NCI-H2196 treated with DMSO at 0.1 percent for 48 hours (cell line): ENCODE measurements at regions not wholly inside any gene's neighbourhood (a gene's known extent, or its start where the extent isn't known, plus 50 kb on each side); places are given as distances from the start of the nearest gene placed in this dataset.

ENCODE experiments used
- DNase-seq: peaks from one replicate; lab custom pipeline; 2025; ENCODE audit not compliant: unreplicated experiment; lab: John Stamatoyannopoulos, UW

DNA sequence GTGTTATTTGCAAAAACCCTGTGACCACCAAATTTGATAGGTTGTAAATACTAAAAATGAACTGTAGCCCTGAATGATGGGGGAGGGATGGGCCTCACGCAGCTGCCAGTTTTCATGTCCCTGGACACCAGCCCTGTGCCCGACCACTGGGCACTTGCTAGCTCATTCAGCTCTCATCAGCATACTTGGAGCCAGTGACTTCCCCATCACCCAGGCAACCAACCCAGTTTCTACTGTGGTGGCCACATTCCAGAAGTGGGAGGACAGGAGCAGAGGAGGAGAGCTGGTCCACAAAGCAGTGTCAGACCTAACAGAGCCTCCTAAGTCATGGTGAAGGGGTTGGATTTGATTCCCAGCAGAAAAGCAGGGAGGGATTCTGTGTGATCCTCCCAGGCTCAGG is 128.2 kb downstream of the CPEB2 start:
- DNase-seq: no peak

DNA sequence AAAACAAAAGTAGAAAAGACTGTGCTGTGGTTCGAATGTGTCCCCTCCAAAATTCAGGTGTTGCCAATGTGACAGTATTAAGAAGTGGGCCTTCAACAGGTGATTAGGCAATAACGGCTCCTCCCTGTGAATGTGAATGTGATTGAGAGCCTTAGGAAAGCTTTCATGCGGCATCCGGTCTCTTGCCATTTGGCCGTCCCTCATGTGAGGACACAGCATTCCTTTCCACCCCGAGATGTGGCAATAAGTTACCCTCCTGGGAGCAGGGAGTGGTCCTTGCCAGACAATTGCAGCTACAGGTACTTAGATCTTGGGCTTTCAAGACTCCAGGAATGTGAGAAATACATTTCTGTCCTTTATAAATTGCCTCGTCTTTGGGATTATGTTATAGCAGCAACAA is 129.3 kb downstream of the CPEB2 start:
- DNase-seq: no peak

DNA sequence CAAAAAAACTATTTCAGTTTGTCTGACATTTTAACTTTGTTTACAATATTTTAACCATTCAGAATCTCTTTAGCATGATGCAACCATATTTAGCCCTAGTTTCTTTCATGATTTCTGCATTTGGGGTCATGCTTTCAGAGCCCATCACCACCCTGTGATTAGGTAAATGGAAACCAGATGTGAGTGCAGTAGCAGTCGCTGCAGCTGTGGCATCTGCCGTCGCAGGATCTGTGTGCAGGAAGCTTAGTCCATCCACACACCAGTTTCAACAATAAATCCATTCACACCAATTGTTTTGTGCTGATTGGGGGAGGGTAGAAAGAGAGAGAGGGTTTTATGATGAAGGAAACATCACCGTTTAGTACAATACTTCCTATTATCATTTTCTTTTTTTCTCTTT is 130.5 kb downstream of the CPEB2 start:
- DNase-seq: no peak

DNA sequence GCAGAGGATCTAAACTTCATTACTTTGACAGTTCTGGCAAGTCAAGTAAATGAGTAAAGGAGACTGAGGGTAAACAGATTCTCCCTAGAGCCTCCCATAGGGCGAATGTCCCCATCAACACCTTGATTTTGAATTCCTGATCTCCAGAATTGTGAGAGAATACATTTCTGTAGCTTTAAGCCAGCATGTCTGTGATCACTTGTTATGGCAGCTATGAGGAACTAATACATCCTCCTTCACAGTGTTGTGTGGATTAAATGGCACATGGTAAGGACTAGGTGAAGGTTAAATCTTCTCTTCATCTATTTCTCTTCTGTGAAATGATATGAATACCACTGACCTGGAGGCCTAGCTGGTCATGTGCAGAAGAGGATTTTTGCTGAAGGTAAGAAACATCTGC is 137.3 kb downstream of the CPEB2 start:
- DNase-seq: no peak

GRCh38 chr4:15142201-15142600 is 139.9 kb downstream of the CPEB2 start:
- DNase-seq: no peak

DNA sequence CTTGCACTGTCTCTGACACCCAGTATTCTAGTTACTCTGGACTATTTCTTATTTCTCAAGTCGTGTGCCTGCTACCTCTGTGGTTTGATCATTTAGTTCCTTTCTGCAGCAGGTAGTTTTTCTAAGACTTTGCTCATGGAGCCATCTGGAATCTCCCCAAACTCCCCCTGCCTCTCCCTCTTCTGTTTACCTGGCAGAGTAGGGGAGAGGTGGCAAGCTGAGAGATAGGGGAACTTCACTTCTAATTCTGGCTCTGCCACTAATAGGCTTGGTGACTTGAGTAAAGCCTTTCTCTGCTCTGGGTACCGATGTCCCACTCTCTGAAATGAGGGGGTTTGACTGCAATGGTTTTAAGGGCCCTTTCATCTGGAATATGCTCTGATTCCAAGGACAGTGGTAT is 141.3 kb downstream of the CPEB2 start:
- DNase-seq: no peak

- no peak for DNase-seq
Observed at GRCh38 chr4:15144249-15144966, 142.1 kb downstream of the CPEB2 start.

DNA sequence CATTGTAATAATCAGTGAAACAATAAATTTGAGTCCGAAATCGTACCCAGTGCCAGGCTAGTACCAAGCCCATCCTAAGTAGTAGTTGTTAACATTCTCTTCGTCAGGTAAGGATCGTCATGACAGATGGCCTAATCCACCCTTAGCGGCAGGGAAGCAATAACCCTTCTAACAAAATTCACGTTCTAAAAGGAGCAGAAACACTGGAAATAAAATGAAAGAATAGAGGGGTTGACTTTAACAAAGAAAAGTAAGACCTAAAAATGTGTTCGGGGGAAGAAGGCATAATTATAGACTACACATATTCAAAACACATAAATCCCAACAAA is 142.7 kb downstream of the CPEB2 start:
- DNase-seq: no peak

DNA sequence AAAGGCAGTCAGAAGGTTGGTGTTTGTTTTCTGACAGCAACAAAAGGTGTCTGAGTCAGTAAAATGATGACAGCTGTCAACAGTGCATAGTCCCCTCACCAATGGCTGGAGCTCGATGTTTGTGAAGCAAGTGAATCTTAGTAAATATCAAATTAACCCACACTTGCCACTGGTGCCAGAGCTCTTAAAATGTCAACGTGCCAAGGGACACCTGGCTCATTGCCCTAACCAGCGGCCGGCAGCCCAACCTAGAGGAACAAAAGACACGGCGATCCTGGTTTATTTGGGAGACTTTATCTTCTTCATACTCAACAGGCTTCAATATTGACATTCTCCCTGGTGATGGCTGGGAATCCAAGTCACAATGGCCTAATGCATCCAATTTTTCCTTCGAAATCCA is 143.4 kb downstream of the CPEB2 start:
- no peak for DNase-seq

GRCh38 chr4:15147714-15148113 is 145.4 kb downstream of the CPEB2 start:
- no peak for DNase-seq

- no peak for DNase-seq
Observed at GRCh38 chr4:15148199-15148598, 145.9 kb downstream of the CPEB2 start.

- no peak for DNase-seq
Observed at GRCh38 chr4:15148691-15149090, 146.4 kb downstream of the CPEB2 start.

DNA sequence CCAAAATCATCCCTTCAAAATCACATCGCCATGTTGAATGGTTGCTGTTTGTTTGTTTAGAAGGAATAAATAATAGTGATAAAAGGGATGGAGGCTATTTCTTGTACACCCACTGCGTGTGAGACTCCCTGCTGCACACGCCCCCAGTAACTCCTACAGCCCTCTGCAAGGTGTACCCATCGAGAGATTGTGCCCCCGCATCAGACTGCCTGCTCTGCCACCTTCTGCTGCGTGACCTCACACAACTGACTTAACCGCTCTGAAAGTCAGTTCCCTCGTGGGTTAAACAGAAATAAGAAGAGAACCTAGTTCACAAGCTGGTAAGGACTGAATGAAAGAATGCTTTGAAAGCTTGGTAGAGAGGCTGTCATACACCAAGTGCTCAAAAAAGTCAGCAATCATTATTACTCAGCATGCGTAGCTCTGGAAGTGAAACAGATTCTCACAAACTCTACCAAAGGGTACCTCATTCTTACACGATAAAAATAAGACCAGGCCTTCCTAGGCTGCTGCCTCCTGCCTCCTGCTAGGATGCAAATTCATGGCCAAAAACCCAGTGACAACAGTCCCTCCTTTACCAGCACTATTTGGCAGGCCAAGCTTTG is 147.1 kb downstream of the CPEB2 start:
- DNase-seq: no peak

- DNase-seq: no peak
Observed at GRCh38 chr4:15149839-15150592, 147.7 kb downstream of the CPEB2 start.

DNA sequence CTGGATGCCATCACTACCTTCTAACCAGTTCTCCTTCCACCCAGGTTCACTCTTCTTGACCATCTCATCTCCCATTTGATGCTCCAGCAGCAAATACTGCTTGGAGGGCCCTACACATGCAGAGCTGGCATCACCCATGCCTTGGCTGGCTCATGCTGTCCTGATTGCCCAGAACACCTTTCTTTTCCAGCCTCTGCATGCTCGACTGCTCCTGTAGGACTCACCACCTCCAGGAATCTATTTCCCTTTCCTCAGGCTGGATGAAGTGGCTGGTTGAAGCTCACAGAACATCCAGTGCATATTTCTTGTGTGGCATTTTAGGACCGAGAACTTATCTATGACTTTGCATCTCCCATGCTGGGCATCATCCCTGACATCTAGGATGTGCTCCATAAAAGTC is 148.3 kb downstream of the CPEB2 start:
- no peak for DNase-seq

GRCh38 chr4:15151033-15151432 is 148.8 kb downstream of the CPEB2 start:
- DNase-seq: no peak

DNA sequence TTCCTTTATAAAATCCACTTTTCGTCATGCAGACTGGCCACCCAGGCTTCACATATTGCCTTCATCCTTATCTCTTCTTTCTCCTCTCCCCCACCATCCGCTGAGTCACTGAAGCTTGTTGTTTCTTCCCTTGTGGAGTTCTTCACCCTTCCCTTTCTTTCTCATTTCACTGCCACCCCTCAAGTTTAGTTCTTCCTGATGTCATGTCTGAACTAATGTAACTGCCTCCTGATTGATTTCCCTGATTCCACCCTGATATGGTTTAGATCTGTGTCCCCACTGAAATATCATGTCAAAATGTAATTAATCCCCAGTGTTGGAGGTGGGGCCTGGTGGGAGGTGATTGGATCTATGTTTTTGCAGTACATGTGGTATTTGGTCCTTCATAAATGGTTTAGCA is 151.4 kb downstream of the CPEB2 start:
- DNase-seq: no peak

GRCh38 chr4:15158406-15159091 is 156.3 kb downstream of the CPEB2 start:
- no peak for DNase-seq

GRCh38 chr4:15159477-15160019 is 157.3 kb downstream of the CPEB2 start:
- no peak for DNase-seq

- no peak for DNase-seq
Observed at GRCh38 chr4:15161439-15161838, 159.2 kb downstream of the CPEB2 start.

- no peak for DNase-seq
Observed at GRCh38 chr4:15162046-15162445, 159.8 kb downstream of the CPEB2 start.
